Ovary (tissue), 3 donors: ENCODE measurements at regions not wholly inside any gene's neighbourhood (a gene's known extent, or its start where the extent isn't known, plus 50 kb on each side); places are given as distances from the start of the nearest gene placed in this dataset.

Source experiments
- CTCF ChIP-seq, 3 donors: fragments of 450-650 bp in 2 of 3; fragments of 200-600 bp in 1 of 3; IDR thresholded peaks; one replicate each; pipeline versions ENCODE4 v1.5.1 to v1.8.0; 2016 to 2022; ENCODE audit warnings: antibody characterized with exemption in 3 of 3, mild to moderate bottlenecking in 1 of 3
- EP300 ChIP-seq: sonication (generic); formaldehyde crosslinking; IDR thresholded peaks from one replicate; pipeline ENCODE4 v1.6.1; 2017; ENCODE audit warnings: antibody characterized with exemption
- POLR2A ChIP-seq: fragments of 450-650 bp; IDR thresholded peaks from one replicate; pipeline ENCODE4 v1.6.1; 2017; ENCODE audit warnings: antibody characterized with exemption, mild to moderate bottlenecking, moderate library complexity
- donor health status: DM: no; HTN: no; CAD: no.

- TF ChIP-seq CTCF (IDR thresholded peaks at IDR 0.05), result no peak
- TF ChIP-seq POLR2A, result no peak
- no peak for TF ChIP-seq EP300
These were observed 658.9 kb downstream of the NPHP4 start for GRCh38 chr1:5333291-5333690.
